ENCODE measurements at regions not wholly inside any gene's neighbourhood (a gene's known extent, or its start where the extent isn't known, plus 50 kb on each side); places are given as distances from the start of the nearest gene placed in this dataset.
A peak's percentile ranks its signal among the peaks of the same experiment; 100 is the strongest.

GRCh38 chr3:99418209-99418635 lies 220.2 kb upstream of the COL8A1 start:
- no peak overlapping the region for H3K4me3 ChIP-seq
- H3K9me3 ChIP-seq, result no peaks in the 10 kb centered on the region
- ATAC-seq (no peak), DNase-seq (no peak)
- peak overlapping the region in 1 of 10 donors; percentile 33 for H3K27ac ChIP-seq
- intact Hi-C loops (cut with DNase I), result no loop called here
- H3K4me1 ChIP-seq, result peaks cover 0 to 8% (median 0%) of the 10 kb centered on the region in 9 donors
- no peak for TF ChIP-seq CTCF (IDR thresholded peaks at IDR 0.05)
- no peaks in the 10 kb centered on the region for H3K36me3 ChIP-seq
- 53 to 69% methylated on average over 2 of the region's 2 CpGs for WGBS, 2 donors
- H3K27me3 ChIP-seq, result no peaks in the 10 kb centered on the region

- ATAC-seq, result no peak
Measured at GRCh38 chr3:99413504-99413903, 224.9 kb upstream of the COL8A1 start.

DNA sequence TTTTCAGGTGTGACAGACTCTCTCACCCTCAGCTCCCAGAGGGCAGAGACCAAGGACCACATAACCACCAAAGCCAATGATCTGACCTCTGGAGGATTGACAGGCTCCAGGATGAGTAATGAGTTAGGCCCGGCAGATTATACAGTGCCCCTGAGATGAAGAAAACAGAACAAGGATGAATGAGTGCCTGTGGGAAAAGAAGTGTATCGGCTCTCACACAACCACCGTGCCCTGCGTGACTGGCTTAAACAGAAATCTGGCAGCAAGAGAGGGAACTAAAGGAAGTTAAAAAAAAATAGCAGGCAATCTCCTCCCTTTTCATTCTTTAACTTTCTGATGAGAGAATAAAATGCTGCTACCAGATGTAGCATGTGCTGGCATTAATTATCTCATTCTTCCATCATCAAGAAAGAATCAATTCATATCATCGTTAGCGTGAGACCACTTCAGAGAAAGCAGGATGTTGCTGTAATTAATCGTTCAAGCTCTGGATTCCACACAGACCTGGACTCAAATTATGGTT lies 227.5 kb upstream of the COL8A1 start:
- no peaks in the 10 kb centered on the region for H3K4me1 ChIP-seq
- H3K27me3 ChIP-seq, result no peaks in the 10 kb centered on the region
- ATAC-seq, result no peak
- WGBS, 2 donors, result 40% methylated on average over 7 of the region's 7 CpGs
- DNase-seq, result no peak
- no peak overlapping the region for H3K27ac ChIP-seq
- no peak overlapping the region for H3K4me3 ChIP-seq
- no peaks in the 10 kb centered on the region for H3K36me3 ChIP-seq
- intact Hi-C loops (cut with DNase I), result no loop called here
- no peak for TF ChIP-seq CTCF (IDR thresholded peaks at IDR 0.05)
- no peaks in the 10 kb centered on the region for H3K9me3 ChIP-seq

More at GRCh38 chr3:99413504-99413903, 224.9 kb upstream of the COL8A1 start:
- no peaks in the 10 kb centered on the region for H3K27me3 ChIP-seq
- intact Hi-C loops (cut with DNase I), result no loop called here
- H3K4me1 ChIP-seq, result no peaks in the 10 kb centered on the region
- H3K9me3 ChIP-seq, result no peaks in the 10 kb centered on the region
- TF ChIP-seq CTCF (IDR thresholded peaks at IDR 0.05), result no peak
- H3K27ac ChIP-seq, result no peak overlapping the region
- 44 to 70% methylated on average over 1 of the region's 1 CpG for WGBS, 2 donors
- no peak for DNase-seq
- H3K4me3 ChIP-seq, result no peak overlapping the region
- no peaks in the 10 kb centered on the region for H3K36me3 ChIP-seq

GRCh38 chr3:99409961-99410360 lies 228.4 kb upstream of the COL8A1 start:
- ATAC-seq, result no peak
- intact Hi-C loops (cut with DNase I), result no loop called here

More at GRCh38 chr3:99409961-99410360, 228.4 kb upstream of the COL8A1 start:
- Histone ChIP-seq H3K4me3 (no peak overlapping the region), H3K4me1 (no peaks in the 10 kb centered on the region), H3K27ac (no peak overlapping the region), H3K36me3 (no peaks in the 10 kb centered on the region), H3K9me3 (no peaks in the 10 kb centered on the region), H3K27me3 (no peaks in the 10 kb centered on the region)
- no peak for DNase-seq
- 85 to 87% methylated on average over 1 of the region's 1 CpG for WGBS, 2 donors
- no peak for TF ChIP-seq CTCF (IDR thresholded peaks at IDR 0.05)

Data from heart right ventricle (tissue), 16 donors.